Smooth muscle cell (in vitro differentiated cells): ENCODE measurements at regions not wholly inside any gene's neighbourhood (a gene's known extent, or its start where the extent isn't known, plus 50 kb on each side); places are given as distances from the start of the nearest gene placed in this dataset.

ENCODE experiments used
- DNase-seq: peaks from one replicate; lab custom pipeline; 2025; ENCODE audit not compliant: unreplicated experiment; lab: John Stamatoyannopoulos, UW
- H2AFZ ChIP-seq: fragments of 200-600 bp; sonication (generic); 2 replicates; pipeline ENCODE4 v1.6.0; 2016; ENCODE audit warnings: antibody characterized with exemption, low read depth, mild to moderate bottlenecking
- H3F3A ChIP-seq: fragments of 200-600 bp; sonication (generic); 2 replicates; pipeline ENCODE4 v1.6.0; 2017; ENCODE audit warnings: antibody characterized with exemption, low read depth
- H3K27ac ChIP-seq: fragments of 200-600 bp; sonication (generic); 2 replicates; pipeline ENCODE4 v1.5.1; 2016; ENCODE audit warnings: low read depth, mild to moderate bottlenecking
- H3K27me3 ChIP-seq: fragments of 200-600 bp; sonication (generic); 2 replicates; pipeline ENCODE4 v1.6.1; 2016; ENCODE audit warnings: low read depth, mild to moderate bottlenecking
- H3K36me3 ChIP-seq: fragments of 200-600 bp; sonication (generic); 2 replicates; pipeline ENCODE4 v1.5.1; 2016; ENCODE audit warnings: low read depth
- H3K4me1 ChIP-seq: fragments of 200-600 bp; sonication (generic); 2 replicates; pipeline ENCODE4 v1.5.1; 2016; ENCODE audit warnings: low read depth
- H3K4me2 ChIP-seq: fragments of 200-600 bp; sonication (generic); 2 replicates; pipeline ENCODE4 v1.6.0; 2016; ENCODE audit warnings: mild to moderate bottlenecking
- H3K4me3 ChIP-seq: fragments of 200-600 bp; sonication (generic); 2 replicates; pipeline ENCODE4 v1.5.1; 2016; ENCODE audit warnings: mild to moderate bottlenecking
- H3K79me2 ChIP-seq: fragments of 200-600 bp; sonication (generic); 2 replicates; pipeline ENCODE4 v1.6.0; 2016; ENCODE audit warnings: low read depth, mild to moderate bottlenecking
- H3K9ac ChIP-seq: fragments of 200-600 bp; sonication (generic); 2 replicates; pipeline ENCODE4 v1.6.0; 2016; ENCODE audit warnings: low read depth
- H3K9me3 ChIP-seq: fragments of 200-600 bp; sonication (generic); replicated peaks from 2 replicates; pipeline ENCODE4 v1.5.1; 2016; ENCODE audit warnings: low read depth
- H4K20me1 ChIP-seq: fragments of 200-600 bp; sonication (generic); 2 replicates; pipeline ENCODE4 v1.6.0; 2016; ENCODE audit warnings: low read depth
- WGBS: methylation state at CpG from one replicate; pipeline ENCODE4 v1.1.7; 2016; ENCODE audit warnings: low lambda C conversion rate; 5-methylcytosine and 5-hydroxymethylcytosine counted together
- TF ChIP-seq, protein P1 (sequence below): fragments of 200-600 bp; sonication (generic); IDR thresholded peaks from 2 replicates; pipeline ENCODE4 v1.5.1; 2017; ENCODE audit warnings: borderline replicate concordance, mild to moderate bottlenecking, antibody characterized with exemption; ENCODE audit not compliant: insufficient read depth, poor library complexity, severe bottlenecking

DNA sequence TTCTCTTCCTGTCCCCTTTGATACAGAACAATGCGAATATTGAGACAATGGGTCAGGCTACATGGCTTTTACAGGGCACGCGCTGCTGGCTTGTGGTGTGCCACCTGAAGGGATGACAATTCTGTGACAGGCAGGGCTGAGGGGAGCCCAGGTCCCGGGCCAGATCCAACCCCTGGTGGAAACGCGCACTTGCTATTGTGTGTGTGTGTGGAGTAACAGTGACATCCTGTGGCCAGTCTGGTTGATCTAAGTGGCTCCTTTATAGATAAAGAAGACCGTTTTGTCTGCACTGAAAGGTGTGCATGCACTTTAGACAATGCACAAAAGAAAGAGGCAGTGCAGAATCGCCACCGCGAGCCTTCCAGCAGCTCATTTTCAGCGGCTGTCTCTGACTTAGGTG lies 273.6 kb downstream of the HRH4 start:
- WGBS, result 76% methylated on average over 11 of the region's 11 CpGs
- Histone ChIP-seq H3K27me3 (peaks cover 6% of the 10 kb centered on the region), H3K4me2 (no peak overlapping the region), H4K20me1 (no peaks in the 10 kb centered on the region), H3K36me3 (no peaks in the 10 kb centered on the region), H3K9ac (no peak overlapping the region), H3K4me3 (no peak overlapping the region), H3K9me3 (no peaks in the 10 kb centered on the region), H3K79me2 (no peaks in the 10 kb centered on the region), H2AFZ (no peak overlapping the region), H3F3A (no peaks in the 10 kb centered on the region), H3K27ac (no peak overlapping the region), H3K4me1 (no peaks in the 10 kb centered on the region)
- TF ChIP-seq, protein P1, sequence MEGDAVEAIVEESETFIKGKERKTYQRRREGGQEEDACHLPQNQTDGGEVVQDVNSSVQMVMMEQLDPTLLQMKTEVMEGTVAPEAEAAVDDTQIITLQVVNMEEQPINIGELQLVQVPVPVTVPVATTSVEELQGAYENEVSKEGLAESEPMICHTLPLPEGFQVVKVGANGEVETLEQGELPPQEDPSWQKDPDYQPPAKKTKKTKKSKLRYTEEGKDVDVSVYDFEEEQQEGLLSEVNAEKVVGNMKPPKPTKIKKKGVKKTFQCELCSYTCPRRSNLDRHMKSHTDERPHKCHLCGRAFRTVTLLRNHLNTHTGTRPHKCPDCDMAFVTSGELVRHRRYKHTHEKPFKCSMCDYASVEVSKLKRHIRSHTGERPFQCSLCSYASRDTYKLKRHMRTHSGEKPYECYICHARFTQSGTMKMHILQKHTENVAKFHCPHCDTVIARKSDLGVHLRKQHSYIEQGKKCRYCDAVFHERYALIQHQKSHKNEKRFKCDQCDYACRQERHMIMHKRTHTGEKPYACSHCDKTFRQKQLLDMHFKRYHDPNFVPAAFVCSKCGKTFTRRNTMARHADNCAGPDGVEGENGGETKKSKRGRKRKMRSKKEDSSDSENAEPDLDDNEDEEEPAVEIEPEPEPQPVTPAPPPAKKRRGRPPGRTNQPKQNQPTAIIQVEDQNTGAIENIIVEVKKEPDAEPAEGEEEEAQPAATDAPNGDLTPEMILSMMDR, result peak; percentile 19
- DNase-seq, result no peak

GRCh38 chr18:24735624-24736231 lies 275.3 kb downstream of the HRH4 start:
- Histone ChIP-seq H3K9me3 (no peaks in the 10 kb centered on the region), H3K79me2 (no peaks in the 10 kb centered on the region), H3K9ac (no peak overlapping the region), H4K20me1 (no peaks in the 10 kb centered on the region), H3K4me1 (no peaks in the 10 kb centered on the region), H3K4me2 (no peak overlapping the region), H2AFZ (no peak overlapping the region), H3K27me3 (no peaks in the 10 kb centered on the region), H3F3A (no peaks in the 10 kb centered on the region), H3K4me3 (no peak overlapping the region), H3K36me3 (no peaks in the 10 kb centered on the region), H3K27ac (no peak overlapping the region)
- no peak for DNase-seq
- WGBS, result 98% methylated on average over 5 of the region's 5 CpGs
- TF ChIP-seq, protein P1, result no peak

DNA sequence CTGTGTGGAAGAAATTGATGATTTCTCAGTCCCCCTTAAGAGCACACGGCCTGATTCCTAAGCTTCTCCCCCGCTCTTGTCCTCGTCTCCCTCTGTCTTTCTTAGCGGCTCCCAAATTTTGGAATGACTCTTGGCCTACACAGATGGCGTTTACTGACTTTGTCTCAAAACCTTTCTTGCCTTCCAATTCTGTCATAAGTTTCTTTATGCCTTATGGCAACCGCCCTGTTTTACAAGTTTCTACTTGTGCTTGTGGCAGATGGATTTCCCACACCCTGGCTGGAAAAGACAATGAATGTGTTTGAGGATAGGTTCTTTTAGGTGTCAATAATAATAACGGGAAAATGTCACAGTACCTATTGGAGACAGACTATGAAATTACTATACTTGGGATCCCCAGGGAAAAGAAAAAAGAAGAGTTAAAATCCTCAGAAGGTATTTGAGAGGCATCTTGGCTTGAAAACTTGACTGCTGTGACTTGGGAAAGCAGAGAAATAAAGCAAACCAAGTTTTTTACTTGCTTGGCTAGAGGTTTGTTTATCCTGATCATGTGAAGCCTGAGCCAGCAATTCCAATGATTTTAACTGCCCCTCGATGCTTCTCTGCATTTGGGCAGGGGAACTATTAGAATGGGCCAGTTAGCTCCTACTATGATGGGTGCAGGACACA lies 276.4 kb downstream of the HRH4 start:
- no peaks in the 10 kb centered on the region for H3K4me1 ChIP-seq
- no peaks in the 10 kb centered on the region for H3K36me3 ChIP-seq
- no peaks in the 10 kb centered on the region for H3K79me2 ChIP-seq
- H3K9ac ChIP-seq, result no peak overlapping the region
- WGBS, result 89% methylated on average over 8 of the region's 8 CpGs
- H3K9me3 ChIP-seq, result no peaks in the 10 kb centered on the region
- no peak overlapping the region for H3K4me3 ChIP-seq
- TF ChIP-seq, protein P1, result no peak
- no peak overlapping the region for H3K27ac ChIP-seq
- no peak overlapping the region for H3K4me2 ChIP-seq
- no peaks in the 10 kb centered on the region for H3F3A ChIP-seq
- H3K27me3 ChIP-seq, result no peaks in the 10 kb centered on the region
- H4K20me1 ChIP-seq, result no peaks in the 10 kb centered on the region
- DNase-seq, result no peak
- H2AFZ ChIP-seq, result no peak overlapping the region

DNA sequence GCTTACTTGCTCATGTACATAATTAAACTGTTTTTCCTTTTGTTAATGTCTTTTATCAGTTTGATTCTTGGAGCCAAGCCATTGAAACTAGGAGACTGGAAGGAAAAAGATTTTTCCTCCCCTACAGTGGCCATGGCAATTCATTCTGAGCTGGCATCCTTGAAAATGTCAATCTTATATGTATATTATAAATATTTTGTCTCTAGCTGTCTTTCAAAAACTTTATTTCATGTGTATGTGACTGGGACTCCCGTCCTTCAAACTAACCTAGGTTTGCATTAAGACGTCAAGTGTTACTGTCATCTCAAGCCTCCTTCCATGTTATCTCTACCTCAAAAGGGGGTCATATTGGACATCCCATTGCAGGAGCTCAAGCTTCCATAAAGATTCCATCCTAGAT lies 280.4 kb downstream of the HRH4 start:
- peaks cover 3% of the 10 kb centered on the region for H3F3A ChIP-seq
- TF ChIP-seq, protein P1, result no peak
- H3K9me3 ChIP-seq, result no peaks in the 10 kb centered on the region
- no peak overlapping the region for H3K4me3 ChIP-seq
- 93% methylated on average over 2 of the region's 2 CpGs for WGBS
- no peaks in the 10 kb centered on the region for H3K4me1 ChIP-seq
- no peak overlapping the region for H2AFZ ChIP-seq
- no peaks in the 10 kb centered on the region for H3K36me3 ChIP-seq
- no peak for DNase-seq
- H3K27me3 ChIP-seq, result no peaks in the 10 kb centered on the region
- H3K9ac ChIP-seq, result no peak overlapping the region
- no peaks in the 10 kb centered on the region for H4K20me1 ChIP-seq
- H3K4me2 ChIP-seq, result no peak overlapping the region
- H3K79me2 ChIP-seq, result no peaks in the 10 kb centered on the region
- no peak overlapping the region for H3K27ac ChIP-seq
